ENCODE measurements at regions not wholly inside any gene's neighbourhood (a gene's known extent, or its start where the extent isn't known, plus 50 kb on each side); places are given as distances from the start of the nearest gene placed in this dataset.
"Not testable (repeated sequence)": the region's sequence is repeated elsewhere in the genome, so short reads cannot be mapped to it uniquely, and the experiment has no call there.

DNA sequence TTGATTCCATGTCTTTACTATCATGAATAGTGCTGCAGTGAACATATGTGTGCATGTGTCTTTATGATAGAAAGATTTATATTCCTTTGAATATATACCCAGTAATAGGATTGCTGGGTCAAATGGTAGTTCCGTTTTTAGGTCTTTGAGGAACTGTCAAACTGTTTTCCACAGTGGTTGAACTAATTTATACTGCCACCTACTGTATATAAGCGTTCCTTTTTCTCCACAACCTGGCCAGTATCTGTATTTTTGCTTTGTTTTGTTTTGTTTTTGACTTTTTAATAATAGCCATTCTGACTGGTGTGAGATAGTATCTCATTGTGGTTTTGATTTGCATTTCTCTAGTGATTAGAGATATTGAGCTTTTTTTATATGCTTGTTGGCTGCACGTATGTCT lies 641.6 kb downstream of the SUCLG1 start:
- DNase-seq (ENCODE audit: low read depth in 2 of 3, low spot score in 2 of 3), result peak in 1 of 3 donors; percentile 37

DNA sequence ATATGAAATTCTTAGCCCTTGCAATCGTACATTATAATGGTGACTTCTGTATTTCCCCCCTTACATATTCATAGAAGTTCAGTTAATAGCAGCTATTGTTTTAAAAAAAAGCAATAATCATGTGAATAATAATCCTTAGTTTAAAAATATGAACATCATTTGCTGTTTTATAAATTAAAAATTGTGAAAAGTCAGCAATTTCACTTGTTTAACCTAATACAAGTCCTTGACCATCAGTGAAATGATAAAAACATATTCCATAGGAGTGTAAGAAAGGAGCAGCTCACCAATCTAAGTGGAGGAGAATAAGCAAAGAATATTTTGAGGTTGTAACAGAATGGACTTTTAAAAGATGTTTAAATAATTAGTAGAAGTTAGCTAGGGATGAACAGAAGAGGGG lies 650.2 kb downstream of the SUCLG1 start:
- no peak for DNase-seq (ENCODE audit: low read depth in 2 of 3, low spot score in 2 of 3)

DNA sequence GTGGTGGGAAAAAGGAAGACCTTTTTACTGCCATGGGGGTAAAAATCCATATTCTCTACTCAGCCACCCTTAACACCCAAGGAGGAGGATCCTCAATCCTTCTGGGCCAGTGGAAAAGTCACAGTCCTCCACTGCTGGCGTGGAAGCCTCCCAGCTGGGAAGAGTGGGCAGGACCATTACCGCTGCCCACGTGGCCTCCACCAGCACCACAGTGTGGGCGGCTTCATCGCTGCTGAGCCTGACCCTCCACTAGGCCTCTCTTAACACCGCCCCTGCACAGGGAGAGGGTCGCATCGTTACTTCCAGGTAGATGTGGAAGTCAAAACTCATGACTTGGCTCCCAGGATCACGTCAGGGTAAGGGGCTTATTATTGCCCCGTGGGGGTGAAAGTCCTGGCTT lies 656.5 kb downstream of the SUCLG1 start:
- no peak for DNase-seq (ENCODE audit: low read depth in 2 of 3, low spot score in 2 of 3)

DNA sequence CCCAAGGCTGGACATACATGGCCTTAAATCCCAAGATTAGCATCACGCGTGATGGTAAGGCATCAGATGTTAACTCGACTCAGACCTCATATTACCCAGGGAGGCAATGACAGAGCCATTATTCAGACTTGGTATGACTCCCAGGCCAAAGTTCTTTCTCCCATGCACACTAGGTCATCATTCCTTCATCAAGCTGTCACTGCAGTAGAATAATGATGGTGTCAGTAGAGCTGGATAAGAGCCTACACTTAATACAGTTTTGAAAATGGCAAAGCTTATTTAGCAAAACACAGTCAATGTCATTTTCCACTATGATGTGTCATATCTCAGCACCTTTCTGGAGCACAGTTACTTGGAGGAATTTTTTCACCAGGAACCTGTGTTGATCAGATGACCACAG lies 663.3 kb downstream of the SUCLG1 start:
- no peak for DNase-seq (ENCODE audit: low read depth in 2 of 3, low spot score in 2 of 3)

DNA sequence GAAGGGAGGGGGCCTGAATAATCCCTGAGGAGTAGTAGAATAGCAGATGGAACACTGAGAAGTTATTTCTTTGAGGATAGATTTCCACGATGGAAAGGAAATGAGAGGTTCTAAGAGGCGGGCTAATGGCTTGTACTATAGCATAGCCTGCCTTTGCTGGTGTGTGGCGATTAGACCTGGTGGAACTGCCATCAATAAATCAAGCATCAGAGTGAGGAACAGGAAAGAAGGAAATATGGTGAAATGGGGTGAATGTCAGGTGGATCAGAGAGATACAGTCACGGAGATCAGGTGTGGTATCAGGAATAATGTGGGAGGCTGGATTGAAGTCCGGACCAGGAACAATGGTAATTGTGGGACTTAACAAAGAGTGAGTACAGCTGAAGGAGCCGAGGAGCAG lies 668.6 kb downstream of the SUCLG1 start:
- not testable (repeated sequence) for DNase-seq (ENCODE audit: low read depth in 2 of 3, low spot score in 2 of 3)

DNA sequence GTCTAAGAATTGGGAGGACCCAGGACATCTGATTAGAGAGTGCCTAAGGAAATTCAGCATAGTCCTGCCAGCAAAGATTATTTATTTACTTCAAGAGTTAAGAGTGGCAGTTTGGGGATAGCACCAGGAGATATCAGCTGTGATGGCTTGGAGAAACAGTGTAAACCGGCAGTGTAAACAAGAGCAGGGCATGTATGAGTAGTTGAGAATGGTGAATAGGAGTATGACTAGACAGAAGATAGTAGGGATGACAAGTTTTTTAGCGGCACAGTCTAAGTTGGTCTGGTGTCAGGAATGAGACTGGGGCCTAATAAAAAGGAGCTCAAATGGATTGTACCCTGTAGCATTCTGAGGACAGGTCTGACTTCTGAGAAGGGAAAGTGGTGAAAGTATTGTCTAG lies 669.4 kb downstream of the SUCLG1 start:
- DNase-seq (ENCODE audit: low read depth in 2 of 3, low spot score in 2 of 3), result not testable (repeated sequence)

DNA sequence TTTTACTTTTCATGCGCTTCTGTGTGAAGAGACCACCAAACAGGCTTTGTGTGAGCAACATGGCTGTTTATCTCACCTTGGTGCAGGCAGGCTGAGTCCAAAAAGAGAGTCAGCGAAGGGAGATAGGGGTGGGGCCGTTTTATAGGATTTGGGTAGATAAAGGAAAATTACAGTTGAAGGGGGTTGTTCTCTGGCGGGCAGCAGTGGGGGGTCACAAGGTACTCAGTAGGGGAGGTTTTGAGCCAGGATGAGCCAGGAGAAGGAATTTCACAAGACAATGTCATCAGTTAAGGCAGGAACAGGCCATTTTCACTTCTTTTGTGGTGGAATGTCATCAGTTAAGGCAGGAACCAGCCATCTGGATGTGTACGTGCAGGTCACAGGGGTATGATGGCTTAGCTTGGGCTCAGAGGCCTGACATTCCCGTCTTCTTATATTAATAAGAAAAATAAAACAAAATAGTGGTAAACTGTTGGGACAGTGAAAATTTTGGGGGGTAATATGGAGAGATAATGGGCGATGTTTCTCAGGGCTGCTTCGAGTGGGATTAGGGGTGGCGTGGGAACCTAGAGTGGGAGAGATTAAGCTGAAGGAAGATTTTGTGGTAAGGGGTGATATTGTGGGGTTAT lies 670.0 kb downstream of the SUCLG1 start:
- DNase-seq (ENCODE audit: low read depth in 2 of 3, low spot score in 2 of 3), result not testable (repeated sequence)

DNA sequence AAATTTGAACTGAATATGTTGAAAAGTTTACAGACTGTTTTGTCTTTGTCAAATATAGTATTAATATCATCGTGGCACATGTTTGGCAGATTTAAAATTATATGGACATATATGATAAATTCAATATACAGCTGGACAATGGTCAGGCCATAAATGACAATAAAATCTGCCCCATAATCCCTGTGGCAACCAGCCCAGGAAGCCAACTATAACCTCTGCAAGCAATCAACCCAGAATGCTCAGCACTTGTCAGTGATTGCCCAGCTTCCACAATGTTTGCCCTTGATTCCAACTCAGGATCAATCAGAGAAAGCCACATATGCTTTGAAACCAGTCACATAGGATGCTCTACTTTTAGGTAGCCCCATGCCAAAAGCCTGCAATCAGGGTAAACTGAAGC lies 671.9 kb downstream of the SUCLG1 start:
- DNase-seq (ENCODE audit: low read depth in 2 of 3, low spot score in 2 of 3), result no peak

DNA sequence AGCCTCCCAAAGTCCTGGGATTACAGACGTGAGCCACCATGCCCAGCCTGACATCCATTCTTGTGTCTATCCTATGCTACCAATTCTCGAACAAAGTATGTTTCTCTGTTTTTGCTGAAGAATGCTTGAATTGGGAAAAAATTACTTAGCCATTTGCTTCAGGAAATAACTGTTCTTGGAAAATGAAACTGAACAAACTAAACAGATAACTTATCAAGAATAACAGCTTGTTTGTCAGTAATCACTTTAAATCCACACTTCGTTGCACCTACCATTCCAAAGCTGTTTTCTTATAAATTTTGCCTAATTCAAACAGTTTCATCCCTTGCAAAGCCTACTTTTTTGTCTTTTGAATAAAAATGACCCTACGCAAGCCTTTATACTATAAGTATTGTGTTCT lies 672.9 kb downstream of the SUCLG1 start:
- DNase-seq (ENCODE audit: low read depth in 2 of 3, low spot score in 2 of 3), result no peak

DNA sequence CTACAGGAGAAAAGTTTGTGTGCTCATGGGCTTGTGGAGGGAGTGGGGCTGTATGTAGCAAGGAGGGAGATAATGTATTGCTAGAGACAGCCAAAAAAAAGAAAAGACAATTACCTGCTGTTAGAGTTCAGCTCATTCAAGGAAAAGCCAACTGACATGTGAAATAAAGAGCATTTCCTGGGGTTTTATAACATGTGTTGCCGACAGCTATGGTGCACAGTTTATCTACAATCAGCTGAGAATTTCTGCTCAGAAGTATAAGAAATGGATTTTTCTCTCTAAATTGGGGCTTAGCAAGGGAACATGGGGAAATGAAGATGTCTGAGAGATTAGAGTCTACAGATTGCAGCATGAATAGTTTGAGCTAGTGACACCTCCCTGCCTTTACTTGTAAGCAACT lies 674.1 kb downstream of the SUCLG1 start:
- DNase-seq (ENCODE audit: low read depth in 2 of 3, low spot score in 2 of 3), result no peak

DNA sequence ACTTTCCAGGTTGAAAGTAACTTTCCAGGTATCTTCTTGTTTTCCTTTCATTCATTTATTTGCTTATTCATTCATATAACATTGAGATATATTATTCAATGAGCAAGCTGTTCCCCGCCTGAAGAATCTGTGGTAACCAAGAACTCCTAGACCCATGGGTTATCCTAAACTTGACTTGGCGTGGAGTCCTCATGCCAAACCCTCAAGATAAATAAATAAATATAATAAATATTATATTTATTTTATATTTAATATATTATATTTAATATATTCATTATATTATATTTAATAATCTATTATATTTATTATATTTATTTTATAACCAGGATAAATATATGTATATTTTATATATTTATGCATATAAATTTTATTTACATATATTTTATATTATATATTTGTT lies 674.8 kb downstream of the SUCLG1 start:
- no peak for DNase-seq (ENCODE audit: low read depth in 2 of 3, low spot score in 2 of 3)

DNA sequence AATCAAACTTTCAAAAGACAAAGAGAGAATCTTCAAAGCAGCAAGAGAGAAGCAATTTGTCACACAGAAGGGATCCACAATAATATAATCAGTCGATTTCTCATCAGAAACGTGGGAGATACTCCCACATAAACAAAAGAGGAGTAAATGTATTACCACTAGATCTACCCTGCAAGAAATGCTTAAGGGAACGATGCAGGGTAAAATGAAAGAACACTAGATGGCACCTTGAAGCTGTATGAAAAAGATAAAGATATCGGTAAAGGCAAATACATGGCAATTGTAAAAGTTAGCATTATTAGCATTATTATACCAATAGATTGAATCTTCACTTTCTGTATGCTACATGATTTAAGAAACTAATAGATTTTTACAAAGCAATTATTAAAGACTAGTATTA lies 677.0 kb downstream of the SUCLG1 start:
- DNase-seq (ENCODE audit: low read depth in 2 of 3, low spot score in 2 of 3), result no peak

DNA sequence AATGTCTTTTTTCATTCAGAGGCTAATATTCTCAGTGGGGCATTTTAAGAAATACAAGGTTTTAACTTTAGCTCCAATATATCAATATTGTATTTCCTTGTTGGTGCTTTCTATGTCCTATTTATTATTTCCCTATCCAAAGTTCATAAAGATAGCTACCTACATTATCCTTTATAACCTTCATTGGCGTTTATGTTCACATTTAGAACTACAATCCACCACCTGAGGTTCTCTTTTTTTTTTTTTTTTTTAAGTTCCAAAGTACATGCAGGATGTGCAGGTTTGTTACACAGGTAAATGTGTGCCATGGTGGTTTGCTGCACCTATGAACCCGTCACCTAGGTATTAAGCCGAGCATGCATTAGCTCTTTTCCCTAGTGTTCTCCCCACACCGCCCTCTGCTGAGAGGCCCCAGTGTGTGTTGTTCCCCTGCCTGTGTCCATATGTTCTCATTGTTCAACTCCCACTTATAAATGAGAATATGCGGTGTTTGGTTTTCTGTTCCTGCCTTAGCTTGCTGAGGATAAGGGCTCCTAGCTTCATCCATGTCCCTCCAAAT lies 694.6 kb downstream of the SUCLG1 start:
- no peak for DNase-seq (ENCODE audit: low read depth in 2 of 3, low spot score in 2 of 3)

DNA sequence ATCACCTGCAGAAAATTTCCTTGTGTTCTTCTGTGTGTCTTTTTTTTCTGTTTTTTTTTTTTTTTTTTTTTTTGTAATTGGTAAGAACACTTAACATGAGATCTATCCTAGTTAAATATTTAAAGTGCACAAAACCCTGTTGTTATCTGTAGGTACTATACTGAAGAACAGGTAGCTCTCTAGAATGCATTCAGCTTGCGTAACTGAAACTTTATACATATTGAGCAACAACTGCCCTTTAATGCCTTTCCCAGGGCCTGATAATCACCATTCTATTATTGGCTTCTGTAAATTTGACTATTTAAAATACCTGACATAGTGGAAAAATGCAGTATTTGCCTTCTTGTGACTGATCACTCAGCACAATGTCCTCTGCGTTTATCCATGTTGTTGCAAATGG lies 701.8 kb downstream of the SUCLG1 start:
- DNase-seq (ENCODE audit: low read depth in 2 of 3, low spot score in 2 of 3), result no peak

DNA sequence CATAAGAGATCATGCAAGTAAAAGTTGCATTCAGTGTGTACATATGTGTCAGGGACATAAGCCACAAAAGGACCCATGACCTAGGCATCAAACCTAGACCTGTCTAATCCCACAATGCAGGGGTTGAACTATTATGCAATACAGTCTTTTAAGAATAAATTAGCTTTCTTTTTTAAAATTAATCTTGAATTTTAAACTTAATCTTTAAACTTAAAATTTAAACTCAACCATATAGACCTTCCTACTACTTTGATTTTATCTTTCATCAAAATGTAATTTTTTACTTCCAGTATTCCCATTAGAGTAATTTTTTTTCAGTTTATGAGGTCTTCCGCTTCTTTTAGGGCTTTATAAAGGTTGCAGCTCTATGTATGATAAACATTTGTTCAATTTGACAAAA lies 702.9 kb downstream of the SUCLG1 start:
- DNase-seq (ENCODE audit: low read depth in 2 of 3, low spot score in 2 of 3), result no peak

DNA sequence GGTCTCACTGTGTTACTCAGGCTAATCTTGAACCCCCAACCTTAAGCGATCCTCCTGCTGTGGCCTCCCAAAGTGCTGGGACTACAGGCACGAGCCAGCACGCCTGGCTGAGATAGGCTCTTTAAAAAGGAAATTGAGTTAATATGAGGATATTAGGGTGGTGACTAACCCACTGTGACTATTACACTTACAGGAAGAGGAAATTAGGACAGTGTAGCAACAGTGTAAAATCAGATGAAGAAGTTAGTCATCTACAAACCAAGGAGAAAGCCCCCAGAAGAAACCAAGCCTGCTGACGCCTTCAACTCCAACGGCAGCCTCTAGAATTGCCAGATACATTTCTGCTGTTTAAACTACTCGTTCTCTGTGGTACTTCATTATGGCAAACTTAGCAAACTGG lies 711.9 kb downstream of the SUCLG1 start:
- no peak for DNase-seq (ENCODE audit: low read depth in 2 of 3, low spot score in 2 of 3)

DNA sequence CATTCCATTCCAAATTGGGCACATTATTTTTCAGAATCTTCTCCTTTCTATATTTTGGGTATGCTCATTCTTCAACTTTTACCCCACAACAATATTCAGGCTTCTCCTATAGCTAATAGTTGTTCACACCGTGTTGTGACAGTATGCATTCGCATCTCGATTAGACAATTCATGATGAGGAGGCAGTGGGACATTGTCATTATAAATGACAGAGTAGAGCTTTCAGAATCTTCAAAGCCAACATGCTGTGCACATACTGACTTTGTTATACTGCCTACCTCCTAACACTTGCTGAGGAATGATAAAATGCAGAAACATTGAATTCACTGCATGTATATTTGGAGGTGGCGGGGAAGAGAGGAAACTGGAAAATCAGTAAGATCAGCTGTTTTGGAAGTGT lies 714.2 kb downstream of the SUCLG1 start:
- no peak for DNase-seq (ENCODE audit: low read depth in 2 of 3, low spot score in 2 of 3)

DNA sequence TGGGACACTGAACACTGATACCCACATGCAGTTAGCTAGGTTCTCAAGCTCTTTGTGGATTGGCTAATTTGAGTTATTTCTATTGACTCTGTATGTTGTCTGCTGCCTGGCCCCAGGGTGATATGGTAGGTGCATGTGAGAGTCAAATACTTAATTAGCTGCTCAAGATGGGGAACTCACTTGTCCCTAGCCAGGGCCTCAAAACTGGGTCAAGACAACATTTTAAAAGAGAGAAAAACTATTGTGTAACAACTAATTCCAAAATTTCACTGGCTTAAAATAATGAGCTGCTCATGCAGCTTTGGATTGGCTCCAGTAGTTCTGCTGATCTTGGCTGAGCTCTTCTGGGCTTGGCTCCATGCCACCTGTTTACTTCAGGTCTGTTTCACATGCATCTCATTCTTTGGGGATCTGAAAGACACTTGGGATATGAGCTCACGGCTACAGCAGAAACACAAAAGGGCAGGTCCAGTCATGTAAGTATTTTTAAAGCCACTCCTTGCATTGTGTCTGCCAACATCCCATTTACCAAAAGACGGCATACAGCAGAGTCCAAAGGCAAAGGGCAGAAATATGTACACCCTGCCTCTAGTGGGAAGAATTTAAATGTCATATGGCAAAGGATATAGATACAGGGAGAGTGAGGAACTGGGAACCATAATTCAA lies 716.8 kb downstream of the SUCLG1 start:
- DNase-seq (ENCODE audit: low read depth in 2 of 3, low spot score in 2 of 3), result no peak

DNA sequence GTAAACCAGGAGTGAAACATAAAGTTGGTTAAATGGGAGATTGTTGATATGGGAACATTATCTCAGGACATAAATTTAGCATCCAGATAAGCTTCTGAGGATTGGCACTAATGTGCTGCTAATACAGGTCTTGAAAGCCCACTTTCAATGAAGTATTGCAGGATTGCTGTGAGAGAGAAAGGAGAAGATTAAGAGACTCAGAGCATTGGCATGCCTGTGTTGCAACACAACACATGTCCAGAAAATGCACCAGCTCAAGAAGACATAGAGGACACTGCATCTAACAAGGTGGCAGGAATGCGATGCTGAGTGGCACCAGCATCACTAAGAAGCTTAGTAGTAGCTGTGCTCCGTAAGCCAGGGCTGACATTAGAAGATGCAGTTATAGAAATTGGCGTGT lies 728.9 kb downstream of the SUCLG1 start:
- no peak for DNase-seq (ENCODE audit: low read depth in 2 of 3, low spot score in 2 of 3)

DNA sequence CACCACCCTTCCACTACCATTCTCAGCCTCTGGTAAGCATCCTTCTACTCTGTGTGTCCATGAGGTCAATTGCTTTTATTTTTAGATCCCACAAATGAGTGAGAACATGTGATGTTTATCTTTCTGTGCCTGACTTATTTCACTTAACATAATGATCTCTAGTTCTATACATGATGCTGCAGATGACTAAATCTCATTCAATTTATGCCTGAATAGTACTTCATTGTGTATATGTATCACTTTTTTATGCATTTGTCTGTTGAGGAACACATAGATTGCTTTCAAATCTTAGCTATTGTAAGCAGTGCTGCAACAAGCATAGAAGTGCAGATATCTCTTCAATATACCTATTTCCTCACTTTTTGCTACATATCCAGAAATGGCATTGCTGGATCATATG lies 733.3 kb downstream of the SUCLG1 start:
- DNase-seq (ENCODE audit: low read depth in 2 of 3, low spot score in 2 of 3), result no peak

DNA sequence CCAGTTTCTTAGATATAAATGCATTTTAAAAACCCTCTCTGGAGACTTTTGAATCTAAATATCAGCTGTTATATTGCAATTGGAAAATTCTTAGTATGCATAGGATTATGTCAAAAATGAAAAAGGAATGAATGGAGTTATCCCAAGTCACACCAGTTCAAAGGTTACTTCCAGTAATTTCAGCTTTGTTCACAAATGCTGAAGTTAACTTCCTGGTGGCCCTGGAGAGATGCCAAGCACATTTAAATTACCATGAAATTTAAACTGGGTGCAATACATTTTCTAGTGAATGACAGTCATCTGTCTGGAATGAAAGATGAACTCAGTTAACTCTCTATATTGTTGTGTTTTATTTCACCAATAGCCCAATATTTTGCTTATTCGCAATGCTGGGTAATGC lies 753.9 kb downstream of the SUCLG1 start:
- no peak for DNase-seq (ENCODE audit: low read depth in 2 of 3, low spot score in 2 of 3)

DNA sequence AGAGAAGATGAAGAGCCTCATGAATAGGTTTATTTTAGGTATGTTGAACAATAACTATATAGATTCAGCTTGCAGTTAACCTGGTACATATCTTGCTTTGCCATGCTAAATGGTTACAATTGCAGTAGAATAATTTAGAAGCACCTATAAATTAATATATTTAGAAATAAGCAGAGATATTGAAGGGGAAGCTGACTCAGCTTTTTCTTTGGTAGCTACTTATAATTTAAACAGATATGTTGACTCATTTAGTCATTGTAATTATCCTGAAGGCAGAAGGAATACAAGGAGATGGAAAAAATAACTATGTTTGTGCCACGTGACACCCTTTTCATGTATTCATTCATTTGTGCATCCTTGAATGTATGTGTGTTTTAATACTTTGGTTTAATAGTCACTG lies 755.5 kb downstream of the SUCLG1 start:
- no peak for DNase-seq (ENCODE audit: low read depth in 2 of 3, low spot score in 2 of 3)

DNA sequence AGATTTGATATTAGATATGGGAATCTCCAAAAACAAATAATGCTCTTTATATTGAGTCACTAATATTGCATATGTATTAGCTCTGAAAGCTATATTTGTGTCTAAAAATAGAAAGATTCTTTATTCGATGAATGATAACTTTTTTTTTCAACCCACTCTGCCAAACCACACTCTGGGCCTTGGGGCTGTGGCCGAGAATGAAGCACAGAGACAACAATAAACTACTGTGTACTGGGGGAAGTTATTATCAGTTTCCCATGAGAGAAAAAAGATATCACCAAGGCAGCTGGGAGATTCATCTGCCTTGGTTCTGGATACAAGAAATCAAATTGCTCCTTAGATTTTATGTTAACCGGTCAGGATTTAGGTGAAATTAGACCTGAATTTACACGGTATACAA lies 762.2 kb downstream of the SUCLG1 start:
- no peak for DNase-seq (ENCODE audit: low read depth in 2 of 3, low spot score in 2 of 3)
